ENCODE measurements at regions not wholly inside any gene's neighbourhood (a gene's known extent, or its start where the extent isn't known, plus 50 kb on each side); places are given as distances from the start of the nearest gene placed in this dataset.

DNA sequence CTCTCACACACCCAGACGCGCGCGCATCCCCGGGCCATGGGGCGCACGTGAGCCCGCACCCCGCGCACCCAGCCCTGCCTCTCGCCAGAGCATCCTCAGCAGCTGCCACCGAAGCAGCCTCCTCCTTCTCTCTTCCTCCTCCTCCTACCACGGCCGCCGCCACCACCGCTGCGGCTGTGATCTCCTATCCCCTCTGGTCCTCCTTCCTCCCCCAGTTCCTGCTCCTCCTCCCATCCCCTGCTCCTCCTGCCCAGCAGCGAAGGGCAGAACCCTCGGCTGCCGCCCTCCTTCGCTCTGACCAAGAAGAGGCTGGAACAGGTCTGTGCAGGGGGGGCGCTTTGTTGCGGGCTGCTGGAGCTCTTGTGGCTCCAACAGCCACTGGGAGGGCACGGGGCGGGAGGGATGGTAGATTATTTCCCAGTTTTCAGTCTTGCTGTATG, 148.7 kb upstream of the CHRDL1 start:
- ATAC-seq (ENCODE audit: low read depth) (no peak), DNase-seq (ENCODE audit: low spot score) (no peak)
- Histone ChIP-seq H3K4me3 (ENCODE audit: severe bottlenecking) (no peak overlapping the region), H3K9me3 (ENCODE audit: severe bottlenecking) (no peaks in the 10 kb centered on the region), H3K27me3 (ENCODE audit: insufficient read depth, poor library complexity, severe bottlenecking) (peaks cover 12% of the 10 kb centered on the region), H3K36me3 (ENCODE audit: low read depth) (no peaks in the 10 kb centered on the region), H3K4me1 (ENCODE audit: insufficient read depth, poor library complexity, severe bottlenecking) (no peaks in the 10 kb centered on the region), H3K27ac (ENCODE audit: poor library complexity, severe bottlenecking) (no peak overlapping the region)
- TF ChIP-seq, protein P1, sequence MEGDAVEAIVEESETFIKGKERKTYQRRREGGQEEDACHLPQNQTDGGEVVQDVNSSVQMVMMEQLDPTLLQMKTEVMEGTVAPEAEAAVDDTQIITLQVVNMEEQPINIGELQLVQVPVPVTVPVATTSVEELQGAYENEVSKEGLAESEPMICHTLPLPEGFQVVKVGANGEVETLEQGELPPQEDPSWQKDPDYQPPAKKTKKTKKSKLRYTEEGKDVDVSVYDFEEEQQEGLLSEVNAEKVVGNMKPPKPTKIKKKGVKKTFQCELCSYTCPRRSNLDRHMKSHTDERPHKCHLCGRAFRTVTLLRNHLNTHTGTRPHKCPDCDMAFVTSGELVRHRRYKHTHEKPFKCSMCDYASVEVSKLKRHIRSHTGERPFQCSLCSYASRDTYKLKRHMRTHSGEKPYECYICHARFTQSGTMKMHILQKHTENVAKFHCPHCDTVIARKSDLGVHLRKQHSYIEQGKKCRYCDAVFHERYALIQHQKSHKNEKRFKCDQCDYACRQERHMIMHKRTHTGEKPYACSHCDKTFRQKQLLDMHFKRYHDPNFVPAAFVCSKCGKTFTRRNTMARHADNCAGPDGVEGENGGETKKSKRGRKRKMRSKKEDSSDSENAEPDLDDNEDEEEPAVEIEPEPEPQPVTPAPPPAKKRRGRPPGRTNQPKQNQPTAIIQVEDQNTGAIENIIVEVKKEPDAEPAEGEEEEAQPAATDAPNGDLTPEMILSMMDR (IDR thresholded peaks at IDR 0.05; ENCODE audit: poor library complexity, severe bottlenecking): no peak

- Histone ChIP-seq H3K4me3 (ENCODE audit: severe bottlenecking) (no peak overlapping the region), H3K27ac (ENCODE audit: poor library complexity, severe bottlenecking) (no peak overlapping the region), H3K9me3 (ENCODE audit: severe bottlenecking) (no peaks in the 10 kb centered on the region), H3K36me3 (ENCODE audit: low read depth) (no peaks in the 10 kb centered on the region), H3K4me1 (ENCODE audit: insufficient read depth, poor library complexity, severe bottlenecking) (no peaks in the 10 kb centered on the region), H3K27me3 (ENCODE audit: insufficient read depth, poor library complexity, severe bottlenecking) (peaks cover 12% of the 10 kb centered on the region)
- ATAC-seq (ENCODE audit: low read depth): no peak
- DNase-seq (ENCODE audit: low spot score): no peak
- TF ChIP-seq, protein P1 (IDR thresholded peaks at IDR 0.05; ENCODE audit: poor library complexity, severe bottlenecking): no peak
Measured at GRCh38 chrX:110941906-110942305, 146.3 kb upstream of the CHRDL1 start.

GRCh38 chrX:110938977-110939732, 143.5 kb upstream of the CHRDL1 start:
- no peaks in the 10 kb centered on the region for H3K27me3 ChIP-seq (ENCODE audit: insufficient read depth, poor library complexity, severe bottlenecking)
- H3K4me1 ChIP-seq (ENCODE audit: insufficient read depth, poor library complexity, severe bottlenecking): no peaks in the 10 kb centered on the region
- no peak overlapping the region for H3K27ac ChIP-seq (ENCODE audit: poor library complexity, severe bottlenecking)
- TF ChIP-seq, protein P1 (IDR thresholded peaks at IDR 0.05; ENCODE audit: poor library complexity, severe bottlenecking): no peak
- no peak overlapping the region for H3K4me3 ChIP-seq (ENCODE audit: severe bottlenecking)
- H3K36me3 ChIP-seq (ENCODE audit: low read depth): no peaks in the 10 kb centered on the region
- H3K9me3 ChIP-seq (ENCODE audit: severe bottlenecking): no peaks in the 10 kb centered on the region
- no peak for DNase-seq (ENCODE audit: low spot score)
- no peak for ATAC-seq (ENCODE audit: low read depth)

GRCh38 chrX:110924871-110925270, 129.3 kb upstream of the CHRDL1 start:
- Histone ChIP-seq H3K27ac (ENCODE audit: poor library complexity, severe bottlenecking) (no peak overlapping the region), H3K4me1 (ENCODE audit: insufficient read depth, poor library complexity, severe bottlenecking) (no peaks in the 10 kb centered on the region), H3K4me3 (ENCODE audit: severe bottlenecking) (no peak overlapping the region), H3K9me3 (ENCODE audit: severe bottlenecking) (no peaks in the 10 kb centered on the region), H3K36me3 (ENCODE audit: low read depth) (no peaks in the 10 kb centered on the region), H3K27me3 (ENCODE audit: insufficient read depth, poor library complexity, severe bottlenecking) (no peaks in the 10 kb centered on the region)
- DNase-seq (ENCODE audit: low spot score) (no peak), ATAC-seq (ENCODE audit: low read depth) (no peak)
- TF ChIP-seq, protein P1 (IDR thresholded peaks at IDR 0.05; ENCODE audit: poor library complexity, severe bottlenecking): no peak

DNA sequence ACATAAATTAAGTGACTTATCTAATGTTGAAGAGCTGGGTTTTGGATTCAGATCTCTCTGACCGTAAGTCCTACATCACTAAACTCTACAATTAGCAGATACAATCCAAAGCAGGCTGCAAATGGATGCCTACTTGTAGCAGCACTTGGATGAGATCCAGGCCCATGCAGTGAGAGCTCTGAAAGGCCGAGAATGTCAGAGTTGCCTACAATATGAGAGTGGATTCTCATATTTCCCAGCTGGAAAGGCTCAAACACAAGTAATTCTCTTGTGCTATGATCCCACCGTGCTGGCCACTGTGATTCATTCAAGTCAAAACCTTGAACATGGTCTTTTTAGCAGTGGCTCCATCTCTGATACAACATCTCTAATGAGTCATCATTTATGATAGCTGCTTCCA, 125.4 kb upstream of the CHRDL1 start:
- no peaks in the 10 kb centered on the region for H3K27me3 ChIP-seq (ENCODE audit: insufficient read depth, poor library complexity, severe bottlenecking)
- H3K36me3 ChIP-seq (ENCODE audit: low read depth): no peaks in the 10 kb centered on the region
- no peak for DNase-seq (ENCODE audit: low spot score)
- no peak overlapping the region for H3K4me3 ChIP-seq (ENCODE audit: severe bottlenecking)
- H3K27ac ChIP-seq (ENCODE audit: poor library complexity, severe bottlenecking): no peak overlapping the region
- H3K4me1 ChIP-seq (ENCODE audit: insufficient read depth, poor library complexity, severe bottlenecking): no peaks in the 10 kb centered on the region
- TF ChIP-seq, protein P1 (IDR thresholded peaks at IDR 0.05; ENCODE audit: poor library complexity, severe bottlenecking): no peak
- H3K9me3 ChIP-seq (ENCODE audit: severe bottlenecking): no peaks in the 10 kb centered on the region
- ATAC-seq (ENCODE audit: low read depth): no peak

Data from RWPE2 (cell line).